GM18505 (cell line): ENCODE measurements at regions not wholly inside any gene's neighbourhood (a gene's known extent, or its start where the extent isn't known, plus 50 kb on each side); places are given as distances from the start of the nearest gene placed in this dataset.

Experiments
- ATAC-seq: cut with Tn5 transposase; IDR thresholded peaks from one replicate; pipeline ENCODE4 v1.9.1; 2021; ENCODE audit not compliant: unreplicated experiment
- POLR2A ChIP-seq: IDR thresholded peaks from 4 replicates; pipeline ENCODE4 v1.6.1; 2011; ENCODE audit warnings: borderline replicate concordance; ENCODE audit not compliant: insufficient read depth, insufficient read length; ENCODE audit errors: extremely low read depth

GRCh38 chr2:47265751-47266231 lies 89.5 kb upstream of the CALM2 start:
- no peak for ATAC-seq
- TF ChIP-seq POLR2A, result no peak

- no peak for ATAC-seq
- no peak for TF ChIP-seq POLR2A
Observed at GRCh38 chr2:47265158-47265557, 88.8 kb upstream of the CALM2 start.

- no peak for ATAC-seq
- no peak for TF ChIP-seq POLR2A
Observed at GRCh38 chr2:47264686-47265085, 88.4 kb upstream of the CALM2 start.

- ATAC-seq, result no peak
- no peak for TF ChIP-seq POLR2A
Observed at GRCh38 chr2:47264143-47264542, 87.8 kb upstream of the CALM2 start.

GRCh38 chr2:47262657-47263056 lies 86.3 kb upstream of the CALM2 start:
- ATAC-seq, result no peak
- TF ChIP-seq POLR2A, result no peak

GRCh38 chr2:47260971-47261370 lies 84.7 kb upstream of the CALM2 start:
- no peak for TF ChIP-seq POLR2A
- ATAC-seq, result no peak

GRCh38 chr2:47259829-47260228 lies 83.5 kb upstream of the CALM2 start:
- no peak for ATAC-seq
- TF ChIP-seq POLR2A, result no peak

GRCh38 chr2:47257946-47258348 lies 81.6 kb upstream of the CALM2 start:
- no peak for TF ChIP-seq POLR2A
- ATAC-seq, result no peak

- TF ChIP-seq POLR2A, result no peak
- ATAC-seq, result no peak
Observed at GRCh38 chr2:47256416-47257087, 80.2 kb upstream of the CALM2 start.

GRCh38 chr2:47255794-47256193 lies 79.5 kb upstream of the CALM2 start:
- no peak for TF ChIP-seq POLR2A
- ATAC-seq, result no peak

GRCh38 chr2:47254464-47254863 lies 78.2 kb upstream of the CALM2 start:
- TF ChIP-seq POLR2A, result no peak

GRCh38 chr2:47253447-47253846 lies 77.1 kb upstream of the CALM2 start:
- ATAC-seq, result no peak
- no peak for TF ChIP-seq POLR2A

More at GRCh38 chr2:47254464-47254863, 78.2 kb upstream of the CALM2 start:
- ATAC-seq, result no peak

GRCh38 chr2:47251404-47251675 lies 75.0 kb upstream of the CALM2 start:
- no peak for ATAC-seq
- TF ChIP-seq POLR2A, result no peak

GRCh38 chr2:47250586-47251403 lies 74.5 kb upstream of the CALM2 start:
- ATAC-seq, result no peak
- TF ChIP-seq POLR2A, result no peak
